ENCODE measurements at regions not wholly inside any gene's neighbourhood (a gene's known extent, or its start where the extent isn't known, plus 50 kb on each side); places are given as distances from the start of the nearest gene placed in this dataset.

DNA sequence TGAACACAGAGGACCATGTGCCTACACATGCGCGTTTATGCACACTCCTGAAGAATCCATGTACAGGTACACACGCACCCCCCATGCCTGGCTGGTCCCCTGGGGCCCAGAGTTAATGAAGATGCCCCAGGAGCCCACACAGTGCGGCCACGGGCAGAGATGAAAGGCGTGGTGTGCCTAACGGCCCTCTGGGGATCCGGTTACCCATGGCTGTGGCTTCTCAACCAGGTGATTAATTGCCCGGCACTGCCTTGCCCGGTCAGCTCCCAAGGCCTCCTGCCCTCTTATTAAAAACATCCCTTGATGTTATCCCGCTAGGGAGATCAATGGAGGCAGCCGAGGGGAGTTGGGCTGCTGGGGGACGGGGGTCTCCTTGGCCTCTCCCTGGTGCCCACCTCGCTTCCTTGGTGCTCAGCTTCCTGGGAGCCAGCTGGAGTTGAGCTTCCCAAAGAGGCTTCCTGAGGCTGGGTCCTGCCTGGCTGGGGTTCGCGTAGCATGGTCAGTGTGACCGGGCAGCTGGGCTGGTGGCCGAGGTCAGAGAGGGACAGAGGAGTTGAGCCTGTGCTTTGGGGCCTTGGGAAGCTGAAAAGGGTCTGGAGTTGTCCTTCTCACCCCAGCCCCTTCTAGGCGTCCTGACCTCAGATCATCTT is 75.0 kb upstream of the WNT4 start:
- in situ Hi-C loops (cut with HindIII; ENCODE audit: low sequenced_read_pairs) = no loop called here

DNA sequence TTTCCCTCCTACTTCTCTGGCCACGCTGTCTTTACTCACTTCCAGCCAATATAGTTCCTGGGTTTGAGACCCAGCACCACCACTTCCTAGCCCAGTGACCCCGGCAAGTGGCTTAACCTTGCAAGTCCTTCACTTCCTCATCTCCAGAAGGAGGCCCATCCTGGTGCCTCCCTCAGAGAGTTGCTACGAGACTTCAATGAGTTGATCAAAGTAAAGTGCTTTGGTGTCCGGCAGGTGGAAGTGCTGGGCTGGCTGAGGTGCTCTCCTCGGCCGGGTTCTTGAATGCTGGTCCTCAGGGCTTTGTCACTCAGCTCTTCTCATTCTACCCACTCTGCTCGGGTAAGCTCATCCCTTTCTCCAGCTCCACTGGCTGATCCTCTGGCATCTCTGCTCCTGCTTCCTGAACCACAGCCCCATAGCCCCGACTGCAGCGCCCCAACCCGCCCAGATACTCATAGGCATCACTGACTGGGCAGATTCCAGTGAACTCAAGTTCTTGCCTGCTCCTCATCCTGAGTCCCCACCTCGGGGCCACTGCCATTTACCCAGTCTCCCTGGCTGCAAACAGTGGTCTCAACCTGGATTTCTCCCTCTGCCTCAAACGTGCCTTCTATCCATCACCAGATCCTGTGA is 75.8 kb upstream of the WNT4 start:
- no peak for DNase-seq (ENCODE audit: low spot score)
- in situ Hi-C loops (cut with HindIII; ENCODE audit: low sequenced_read_pairs) = no loop called here

More for the DNA sequence above, 75.0 kb upstream of the WNT4 start:
- no peak for DNase-seq (ENCODE audit: low spot score)

DNA sequence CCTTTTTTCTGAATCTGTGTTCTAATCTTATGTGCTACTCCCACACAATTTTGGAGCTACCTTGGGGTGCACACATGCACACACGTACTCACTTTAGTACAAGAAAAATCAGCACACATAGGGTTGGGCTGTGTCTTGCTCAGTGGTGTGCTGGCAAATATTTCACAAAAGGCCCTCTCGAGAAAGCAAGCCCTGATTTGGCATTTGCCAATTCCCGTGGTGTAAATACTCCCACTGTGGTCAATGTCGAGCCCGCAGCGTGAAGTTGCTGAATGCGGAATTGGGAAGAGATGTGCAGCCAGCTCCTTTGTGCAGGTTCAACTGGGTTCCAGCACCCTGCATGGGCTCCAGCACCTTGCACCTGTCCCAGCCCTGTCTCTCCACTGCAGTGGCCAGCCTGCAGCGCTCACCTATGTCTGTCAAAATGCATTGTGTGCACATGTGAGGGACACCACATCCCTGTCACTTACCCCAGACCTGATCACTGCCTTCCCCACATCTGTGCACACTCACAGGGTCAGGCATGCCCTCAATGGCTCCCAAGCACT is 78.4 kb upstream of the WNT4 start:
- no peak for DNase-seq (ENCODE audit: low spot score)
- in situ Hi-C loops (cut with HindIII; ENCODE audit: low sequenced_read_pairs) = no loop called here

DNA sequence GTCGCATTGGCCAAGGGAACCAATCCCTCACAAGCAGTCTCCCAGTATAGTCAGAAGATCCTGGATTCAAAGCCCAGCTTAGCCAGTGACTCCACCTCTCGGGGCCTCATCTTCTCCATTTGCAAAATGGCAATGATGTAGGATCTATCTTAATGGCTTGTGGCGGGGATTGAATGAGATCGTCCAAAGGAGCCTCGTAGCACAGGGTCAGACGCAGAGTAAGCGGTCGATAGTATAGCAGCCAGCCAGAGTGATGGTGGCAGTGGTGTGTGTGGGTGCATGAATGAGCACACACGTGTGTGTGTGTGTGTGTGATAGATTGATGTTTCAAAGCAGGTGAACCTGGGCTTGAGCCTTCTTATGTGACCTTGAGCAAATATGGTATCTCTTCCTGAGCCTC is 79.8 kb upstream of the WNT4 start:
- DNase-seq (ENCODE audit: low spot score) = no peak
- in situ Hi-C loops (cut with HindIII; ENCODE audit: low sequenced_read_pairs) = no loop called here

DNA sequence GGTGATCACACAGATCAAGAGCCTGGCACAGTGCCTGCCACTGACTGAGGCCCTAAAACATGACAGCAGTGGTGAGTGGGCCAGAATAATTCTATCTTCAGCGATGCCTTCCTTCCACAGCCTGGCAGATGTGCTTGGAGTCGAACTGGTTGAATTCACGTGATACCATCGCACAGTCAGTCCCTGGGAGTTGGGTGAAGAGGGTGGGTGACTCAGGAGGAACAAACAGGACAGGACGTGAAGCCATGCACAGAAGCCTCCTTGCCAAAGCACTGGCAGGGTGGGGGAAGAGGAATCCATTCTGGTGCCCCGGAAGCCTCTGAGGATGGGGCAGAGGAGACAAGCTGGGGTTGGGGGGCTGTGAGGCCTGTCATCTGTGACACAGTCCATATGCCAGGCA is 80.3 kb upstream of the WNT4 start:
- no peak for DNase-seq (ENCODE audit: low spot score)
- in situ Hi-C loops (cut with HindIII; ENCODE audit: low sequenced_read_pairs) = no loop called here

DNA sequence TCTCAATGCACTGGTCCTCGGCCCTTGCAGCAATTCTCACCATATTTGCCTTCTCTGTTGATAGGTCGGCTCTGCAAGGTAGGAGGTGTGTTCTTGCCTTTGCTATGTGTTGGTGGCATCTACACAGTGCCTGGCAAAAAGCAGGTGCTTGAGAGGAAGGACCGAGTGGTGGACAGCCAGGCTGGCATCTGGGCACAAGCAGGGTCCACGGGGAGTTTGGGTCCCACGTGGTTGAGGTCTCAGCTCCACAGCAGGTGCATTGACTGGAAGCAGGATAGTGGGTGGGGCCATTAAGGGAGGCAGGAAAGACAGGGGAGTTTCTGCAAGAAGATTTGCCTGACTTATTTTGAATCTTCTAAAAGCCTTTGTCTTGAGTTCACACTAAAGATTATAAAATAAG is 81.2 kb upstream of the WNT4 start:
- in situ Hi-C loops (cut with HindIII; ENCODE audit: low sequenced_read_pairs) = no loop called here
- no peak for DNase-seq (ENCODE audit: low spot score)

DNA sequence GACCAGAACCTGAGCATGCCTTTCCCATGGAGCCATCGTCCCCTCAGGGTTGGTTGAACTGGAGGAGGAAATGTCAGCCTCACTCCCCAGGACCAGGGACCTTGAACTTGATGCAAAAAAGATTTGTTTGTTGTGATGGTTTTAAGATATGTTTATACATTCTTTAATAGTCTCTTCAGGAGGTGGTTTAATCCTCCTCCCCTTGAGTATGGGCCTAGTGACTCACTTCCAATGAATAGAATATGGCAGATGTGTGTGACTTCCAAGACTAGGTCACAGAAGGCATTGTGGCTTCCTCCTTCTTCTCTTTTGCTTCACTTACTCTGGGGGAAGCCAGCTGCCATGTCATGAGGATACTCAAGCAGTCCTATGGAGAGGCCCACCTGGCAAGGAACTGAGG is 81.7 kb upstream of the WNT4 start:
- no peak for DNase-seq (ENCODE audit: low spot score)
- in situ Hi-C loops (cut with HindIII; ENCODE audit: low sequenced_read_pairs) = no loop called here

DNA sequence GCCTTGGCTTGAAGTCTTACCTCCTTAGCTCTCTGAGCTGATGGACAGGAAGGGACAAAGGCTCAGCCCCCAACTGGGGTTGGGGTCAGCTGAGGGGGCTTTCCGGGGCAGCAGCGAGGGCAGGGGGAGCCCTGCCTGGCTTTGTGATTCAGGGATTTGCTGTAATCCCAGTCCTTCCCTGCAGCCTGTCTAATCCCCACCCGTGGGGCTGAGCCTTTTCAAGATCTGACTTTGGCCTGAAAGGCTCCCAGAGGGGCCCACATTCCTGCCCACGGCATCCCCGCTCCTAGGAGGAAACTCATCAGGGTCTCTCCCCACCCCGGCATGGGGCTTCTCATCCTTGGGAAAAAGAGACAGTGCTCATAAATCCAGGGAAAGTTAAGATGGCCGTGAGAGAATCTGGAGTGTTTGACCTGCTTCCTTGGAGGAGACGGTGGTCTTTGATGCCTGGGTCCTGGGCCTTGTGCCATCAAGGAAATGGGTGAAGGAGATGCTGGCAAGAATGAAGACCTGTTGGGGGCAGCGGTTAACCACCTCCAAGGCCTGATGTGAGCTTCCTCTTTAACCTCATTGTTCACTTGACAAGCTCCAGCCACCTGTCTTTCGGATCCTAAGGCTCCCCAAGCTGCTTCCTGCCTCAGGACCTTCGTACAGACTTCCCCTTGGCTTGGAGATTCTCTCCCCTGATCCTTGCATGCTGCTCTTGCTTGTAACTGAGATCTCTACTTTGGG is 83.1 kb upstream of the WNT4 start:
- in situ Hi-C loops (cut with HindIII; ENCODE audit: low sequenced_read_pairs) = no loop called here
- DNase-seq (ENCODE audit: low spot score) = no peak

DNA sequence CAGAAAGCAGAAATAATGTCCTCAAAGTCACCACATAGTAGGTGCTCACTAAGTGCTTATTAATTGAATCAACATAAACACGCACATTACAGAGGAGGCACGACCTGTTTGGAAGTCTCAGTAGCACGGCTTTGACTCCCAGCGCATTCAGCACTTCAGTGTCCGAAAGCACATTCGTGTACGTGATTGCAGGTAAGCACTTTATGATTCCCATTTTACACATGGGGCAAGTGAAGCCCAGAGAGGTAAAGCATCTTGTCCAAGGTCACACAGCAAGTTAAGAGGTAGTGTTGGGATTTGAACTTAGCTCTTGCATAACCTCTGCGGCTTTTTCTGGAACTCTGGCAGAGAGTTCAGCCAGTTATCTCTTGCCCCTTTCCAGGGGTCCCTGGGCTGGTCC is 85.2 kb upstream of the WNT4 start:
- in situ Hi-C loops (cut with HindIII; ENCODE audit: low sequenced_read_pairs) = no loop called here
- DNase-seq (ENCODE audit: low spot score) = no peak

DNA sequence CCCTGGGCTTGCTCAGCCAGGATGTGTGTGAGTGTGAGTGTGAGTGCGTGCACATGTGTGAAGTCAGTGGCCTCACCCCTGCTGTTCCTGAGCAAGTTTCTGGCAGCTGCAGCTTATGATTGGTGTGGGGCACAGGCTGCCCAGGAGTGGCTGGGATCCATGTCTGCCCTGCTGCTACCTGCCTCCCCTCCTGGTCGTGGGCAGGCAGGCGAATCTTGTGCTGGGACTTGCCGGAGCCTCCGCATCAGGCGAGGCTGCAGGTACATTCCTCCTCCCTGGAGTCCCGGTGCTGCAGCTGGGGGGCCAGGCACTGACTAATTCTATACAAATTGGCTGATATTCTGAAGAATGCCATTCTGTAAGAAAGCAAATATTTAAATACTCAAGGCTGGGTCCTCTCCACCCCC is 85.6 kb upstream of the WNT4 start:
- DNase-seq (ENCODE audit: low spot score) = no peak
- in situ Hi-C loops (cut with HindIII; ENCODE audit: low sequenced_read_pairs) = no loop called here

DNA sequence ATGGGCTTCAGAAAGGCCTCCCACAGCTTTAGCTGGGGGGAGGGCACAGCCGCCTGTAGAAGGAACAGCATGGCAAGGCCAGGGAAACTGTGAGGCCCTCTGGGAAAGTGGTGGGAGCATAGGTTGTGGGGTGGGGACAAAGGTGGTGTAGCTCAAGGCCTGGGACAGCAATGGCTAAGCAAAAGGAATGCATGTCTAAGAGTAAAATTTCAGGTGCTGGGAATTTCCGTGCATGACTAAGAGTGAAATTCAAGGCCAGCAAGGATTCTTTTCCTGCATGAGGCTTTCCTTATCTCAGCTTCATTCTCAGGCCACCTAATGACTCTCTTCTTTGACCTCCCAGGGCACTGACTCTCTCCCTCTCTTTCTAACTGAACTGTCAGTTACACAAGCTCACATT is 86.5 kb upstream of the WNT4 start:
- no peak for DNase-seq (ENCODE audit: low spot score)
- in situ Hi-C loops (cut with HindIII; ENCODE audit: low sequenced_read_pairs) = no loop called here

DNA sequence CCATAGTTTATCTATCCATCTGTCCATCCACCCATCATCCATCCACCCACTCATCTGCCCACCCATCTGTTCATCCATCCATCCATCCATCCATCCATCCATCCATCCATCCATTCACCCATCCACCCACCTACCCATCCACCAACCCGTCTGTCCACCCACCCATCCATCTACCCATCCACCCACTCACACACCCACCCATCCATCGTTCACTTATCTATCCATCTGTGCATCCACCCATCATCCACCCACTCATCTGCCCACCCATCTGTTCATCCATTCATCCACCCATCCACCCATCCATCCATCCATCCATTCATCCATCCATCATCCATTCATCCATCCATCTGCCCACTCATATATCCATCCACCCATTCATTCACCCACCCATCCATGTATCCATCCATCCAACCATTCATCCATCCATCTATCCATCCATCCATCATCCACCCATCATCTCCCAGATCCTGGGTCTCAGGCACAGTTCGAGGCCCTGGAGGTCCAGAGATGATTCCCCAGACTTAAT is 88.2 kb upstream of the WNT4 start:
- no peak for DNase-seq (ENCODE audit: low spot score)
- in situ Hi-C loops (cut with HindIII; ENCODE audit: low sequenced_read_pairs) = no loop called here

DNA sequence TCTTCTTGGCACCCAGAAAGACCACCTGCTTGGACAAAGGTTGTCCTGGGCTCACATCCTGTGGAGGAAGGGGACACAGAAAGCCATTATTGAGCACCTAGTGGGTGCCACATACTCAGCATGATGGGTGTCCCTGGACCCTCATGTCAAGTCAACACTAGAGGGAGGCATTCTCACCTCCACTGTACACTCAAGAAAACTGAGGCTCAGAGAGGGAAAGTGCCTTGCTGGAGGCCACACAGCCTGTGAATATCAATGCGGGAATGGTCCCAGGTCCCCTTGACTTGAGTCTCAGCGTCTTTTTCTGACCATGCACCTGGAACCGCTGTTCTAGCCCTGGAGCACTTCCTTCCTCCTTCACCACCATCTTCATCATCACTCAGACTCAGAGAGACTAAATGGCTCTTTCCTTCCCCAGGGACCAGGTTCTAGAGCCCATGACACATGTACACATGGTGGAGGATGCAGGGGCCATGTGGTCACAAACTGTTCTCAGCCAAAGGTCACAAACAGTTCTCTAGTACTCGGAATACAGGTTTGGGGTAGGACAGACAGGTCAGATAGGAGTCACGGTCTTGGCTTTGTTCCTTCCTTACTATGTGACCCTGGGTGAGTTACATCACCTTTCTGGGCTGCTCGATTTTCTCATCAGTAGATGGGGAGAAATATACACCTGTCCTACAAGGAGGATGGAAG is 89.2 kb upstream of the WNT4 start:
- in situ Hi-C loops (cut with HindIII; ENCODE audit: low sequenced_read_pairs) = no loop called here
- DNase-seq (ENCODE audit: low spot score) = no peak

DNA sequence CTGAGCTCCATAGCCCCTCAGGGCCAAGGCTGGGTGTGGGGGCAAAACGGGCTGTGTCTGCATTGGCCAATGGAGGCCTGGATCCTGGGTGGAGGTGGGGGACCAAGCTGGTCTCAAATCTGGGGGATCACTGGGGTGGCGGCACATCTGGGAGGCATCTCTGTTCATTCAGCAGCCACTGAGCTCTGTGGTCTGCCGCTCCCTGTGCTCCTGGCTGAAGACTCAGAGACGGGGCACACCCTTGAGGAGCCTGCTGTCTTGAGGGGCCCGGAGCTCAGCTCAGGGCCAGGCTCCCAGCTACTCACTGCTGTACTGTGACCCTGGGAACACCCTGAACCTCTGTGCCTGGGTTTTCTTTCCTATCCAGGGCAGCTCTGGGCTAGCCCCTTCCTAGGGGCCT is 90.3 kb upstream of the WNT4 start:
- in situ Hi-C loops (cut with HindIII; ENCODE audit: low sequenced_read_pairs) = no loop called here
- DNase-seq (ENCODE audit: low spot score) = no peak

DNA sequence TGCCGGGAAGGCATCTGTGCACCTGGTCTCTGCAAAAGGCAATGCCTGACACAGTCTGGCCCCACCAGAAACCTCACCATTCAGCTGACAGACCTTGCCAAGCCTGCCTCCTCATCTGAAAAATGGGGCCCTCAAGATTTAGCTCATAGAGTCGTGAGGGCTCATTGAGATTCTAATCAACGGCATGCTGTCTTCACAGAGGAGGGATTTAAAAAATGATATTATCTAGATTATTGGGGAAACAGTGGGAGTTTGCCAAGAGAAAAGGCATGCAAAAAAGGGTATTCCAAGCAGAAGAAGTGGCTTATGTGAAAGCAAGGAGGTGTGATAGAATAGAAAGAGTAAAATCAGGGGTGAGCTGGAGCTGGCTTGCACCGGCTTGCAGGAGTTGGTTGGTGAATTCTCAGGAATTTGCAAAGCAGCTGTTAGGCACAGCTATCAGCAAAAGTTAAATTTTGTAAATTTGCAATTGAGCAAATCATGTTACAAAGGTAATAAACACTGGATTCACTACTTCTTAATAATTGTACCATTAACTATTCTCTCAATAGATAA is 91.7 kb upstream of the WNT4 start:
- DNase-seq (ENCODE audit: low spot score) = no peak
- in situ Hi-C loops (cut with HindIII; ENCODE audit: low sequenced_read_pairs) = no loop called here

DNA sequence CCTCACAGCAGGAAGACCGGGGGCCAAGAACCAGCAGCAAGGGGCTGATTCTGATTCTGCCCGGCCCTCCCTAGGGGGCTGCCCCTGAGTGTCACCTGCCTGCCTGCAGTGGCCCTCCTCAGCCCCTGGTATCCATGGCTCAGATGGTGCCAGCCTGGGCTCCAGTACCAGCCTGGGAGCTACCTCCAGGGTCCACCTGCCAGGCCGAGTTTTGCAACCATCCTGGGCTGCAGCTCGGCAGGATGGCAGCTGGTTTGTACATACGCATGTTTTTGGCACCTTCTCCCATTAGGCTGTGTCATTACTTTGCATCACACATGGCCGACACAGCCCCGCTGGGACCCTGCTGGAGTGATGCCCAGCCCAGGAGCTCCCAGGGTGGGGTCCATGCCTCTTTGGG is 93.3 kb upstream of the WNT4 start:
- no peak for DNase-seq (ENCODE audit: low spot score)
- in situ Hi-C loops (cut with HindIII; ENCODE audit: low sequenced_read_pairs) = no loop called here

DNA sequence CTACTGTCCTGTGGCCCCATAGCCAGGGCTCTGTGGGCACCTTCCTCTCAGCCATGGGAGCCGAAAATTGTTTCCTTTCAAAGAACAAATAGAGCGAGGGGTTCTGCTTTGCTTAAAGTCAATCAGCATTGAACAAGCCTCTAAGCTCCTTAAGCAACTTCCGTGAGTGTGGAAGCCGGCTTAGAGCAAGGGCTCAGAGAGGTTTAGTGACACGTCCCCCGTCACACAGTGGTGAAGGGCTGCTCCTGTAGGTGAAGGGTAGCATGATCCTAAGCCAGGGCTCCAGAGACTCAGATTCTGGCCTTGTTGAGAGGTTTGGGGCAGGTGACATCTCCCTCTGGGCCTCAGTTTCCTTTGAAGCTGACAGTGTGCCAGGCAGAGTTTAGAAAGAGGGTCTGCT is 94.0 kb upstream of the WNT4 start:
- no peak for DNase-seq (ENCODE audit: low spot score)
- in situ Hi-C loops (cut with HindIII; ENCODE audit: low sequenced_read_pairs) = no loop called here

DNA sequence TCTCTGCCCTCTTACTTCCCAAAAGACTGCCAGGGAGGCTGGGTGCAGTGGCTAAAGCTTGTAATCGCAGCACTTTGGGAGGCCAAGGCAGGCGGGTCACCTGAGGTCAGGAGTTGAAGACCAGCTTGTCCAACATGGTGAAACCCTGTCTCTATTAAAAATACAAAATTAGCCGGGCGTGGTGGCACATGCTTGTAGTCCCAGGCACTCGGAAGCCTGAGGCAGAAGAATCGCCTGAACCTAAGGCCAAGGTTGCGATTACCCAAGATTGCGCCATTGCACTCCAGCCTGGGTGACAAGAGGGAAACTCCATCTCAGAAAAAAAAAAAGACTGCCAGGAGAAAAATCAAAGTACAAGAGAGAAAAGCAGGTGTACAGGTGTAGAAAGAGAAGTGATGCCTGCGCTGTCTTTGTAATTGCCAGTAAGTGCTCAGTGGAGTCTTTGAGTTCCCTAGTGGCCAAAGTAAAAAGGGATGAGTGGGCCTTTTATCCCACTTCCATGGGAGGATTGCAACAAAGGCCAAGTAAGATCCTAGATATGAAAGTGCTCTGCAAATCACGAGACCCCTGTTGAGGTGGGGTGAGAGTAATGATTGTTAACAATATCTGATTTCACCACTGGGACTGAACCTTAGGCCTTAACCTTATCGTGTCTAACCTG is 94.7 kb upstream of the WNT4 start:
- in situ Hi-C loops (cut with HindIII; ENCODE audit: low sequenced_read_pairs) = no loop called here
- DNase-seq (ENCODE audit: low spot score) = no peak
